HG02970 (cell line): ENCODE measurements at regions not wholly inside any gene's neighbourhood (a gene's known extent, or its start where the extent isn't known, plus 50 kb on each side); places are given as distances from the start of the nearest gene placed in this dataset.
"Not testable (repeated sequence)": the region's sequence is repeated elsewhere in the genome, so short reads cannot be mapped to it uniquely, and the experiment has no call there.

Experiments used
- ATAC-seq: cut with Tn5 transposase; IDR thresholded peaks from one replicate; pipeline ENCODE4 v1.9.1; 2021; ENCODE audit warnings: mild to moderate bottlenecking, moderate library complexity, moderate number of reproducible peaks; ENCODE audit not compliant: unreplicated experiment, low FRiP score

- ATAC-seq: no peak
Measured at GRCh38 chr20:17873410-17874270, 95.0 kb downstream of the SNX5 start.

DNA sequence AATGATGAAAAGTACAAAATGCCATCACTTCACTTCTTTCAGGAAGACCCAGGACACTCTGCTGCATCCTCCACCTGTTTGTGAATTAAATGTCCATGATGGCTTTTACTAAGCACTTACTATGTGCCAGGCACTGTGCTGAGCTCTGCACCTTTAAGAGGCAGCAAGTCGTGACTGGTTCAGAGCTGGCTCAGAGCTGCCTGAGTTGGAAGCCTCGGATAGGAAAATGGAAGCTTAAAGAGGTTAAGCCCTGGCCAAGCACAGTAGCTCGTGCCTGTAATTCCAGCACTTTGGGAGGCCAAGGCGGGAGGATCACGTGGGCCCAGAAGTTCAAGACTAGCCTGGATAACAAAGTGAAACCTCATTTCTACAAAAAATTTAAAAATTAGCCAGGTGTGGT lies 95.6 kb downstream of the SNX5 start:
- no peak for ATAC-seq

DNA sequence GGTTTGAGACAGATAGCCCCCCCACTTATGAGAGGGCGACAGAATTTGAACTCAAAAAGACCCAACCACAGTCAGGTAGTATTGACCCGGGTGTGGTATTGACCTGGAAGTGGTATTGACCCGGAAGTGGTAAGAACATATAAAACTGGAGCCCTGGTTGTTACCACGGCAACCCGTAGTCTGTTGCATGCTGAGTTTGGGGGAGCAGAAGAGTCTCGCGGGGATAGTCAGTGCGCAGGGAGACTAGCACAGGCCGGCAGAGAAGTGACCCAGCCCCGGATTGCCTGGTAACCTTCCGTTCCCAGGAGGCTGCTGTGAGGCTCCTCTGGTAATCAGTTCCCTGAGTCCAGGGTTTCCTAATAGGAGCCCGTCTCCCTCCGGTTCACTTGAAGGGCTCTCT lies 96.2 kb downstream of the SNX5 start:
- no peak for ATAC-seq

DNA sequence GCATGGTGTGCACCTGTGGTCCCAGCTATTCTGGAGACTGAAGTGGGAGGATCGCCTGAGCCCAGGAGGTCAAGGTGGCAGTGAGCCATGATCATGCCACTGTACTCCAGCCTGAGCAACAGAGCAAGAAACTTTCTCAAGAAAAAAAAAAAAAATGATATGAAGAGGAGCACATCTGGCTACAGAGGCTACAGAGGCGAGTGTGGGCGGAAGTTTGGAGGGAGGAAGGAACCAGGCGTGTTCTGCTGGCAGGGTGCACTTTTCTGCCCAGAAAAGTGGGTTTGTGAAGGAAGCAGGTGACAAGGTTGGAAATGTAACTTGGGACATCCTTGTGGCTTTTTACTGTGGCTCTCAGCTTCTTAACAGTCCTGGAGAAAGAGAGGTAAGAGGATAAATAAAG lies 96.7 kb downstream of the SNX5 start:
- ATAC-seq: no peak

DNA sequence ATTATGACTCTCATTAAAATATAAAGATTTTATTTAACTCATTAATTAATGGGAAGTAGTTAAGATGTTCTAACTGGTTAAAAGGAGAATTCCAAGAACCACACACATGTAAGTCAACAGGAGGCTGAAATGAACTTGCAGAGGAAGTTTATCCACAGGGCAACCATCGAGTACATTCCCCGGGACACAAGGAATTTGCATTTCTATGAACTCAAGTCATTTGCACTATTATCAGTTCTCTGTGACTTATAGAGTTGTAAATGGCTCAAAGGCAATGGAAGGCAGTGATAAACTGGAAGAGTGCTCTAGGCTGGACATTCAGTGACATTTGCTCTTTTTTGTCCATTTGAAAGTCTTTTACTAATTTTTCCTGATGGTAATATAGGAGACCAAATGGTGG lies 97.4 kb downstream of the SNX5 start:
- no peak for ATAC-seq

DNA sequence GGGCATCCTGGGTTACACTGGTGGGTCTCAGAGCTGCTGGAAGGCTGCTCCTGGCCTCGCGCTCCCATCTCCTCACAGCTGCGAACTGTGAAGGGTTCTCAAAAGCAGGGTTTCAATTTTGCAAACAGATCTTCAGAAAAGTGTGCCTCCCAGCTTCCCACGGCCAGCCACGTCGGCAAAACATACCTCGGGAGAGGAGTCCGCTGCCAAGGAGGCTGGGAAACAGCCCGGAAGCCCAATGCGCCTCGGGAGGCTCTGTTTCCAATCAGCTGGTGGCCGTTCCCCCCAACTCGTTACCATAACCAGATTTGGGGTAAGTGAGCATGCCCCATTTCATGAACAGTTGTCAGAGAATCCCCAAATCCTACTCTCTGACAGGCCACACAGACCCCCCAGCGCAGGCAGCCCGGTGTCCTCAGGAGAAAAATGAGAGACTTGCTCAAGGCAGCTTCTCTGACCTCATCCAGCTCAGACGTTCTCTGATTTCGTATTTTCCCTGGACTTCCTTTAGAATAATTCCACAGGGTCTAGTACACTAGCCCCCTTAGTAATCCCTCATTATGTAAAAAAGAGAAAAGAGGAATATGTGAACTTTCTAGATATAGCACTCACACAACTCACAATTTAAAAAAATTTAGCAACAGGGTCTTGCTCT lies 98.4 kb downstream of the SNX5 start:
- no peak for ATAC-seq

DNA sequence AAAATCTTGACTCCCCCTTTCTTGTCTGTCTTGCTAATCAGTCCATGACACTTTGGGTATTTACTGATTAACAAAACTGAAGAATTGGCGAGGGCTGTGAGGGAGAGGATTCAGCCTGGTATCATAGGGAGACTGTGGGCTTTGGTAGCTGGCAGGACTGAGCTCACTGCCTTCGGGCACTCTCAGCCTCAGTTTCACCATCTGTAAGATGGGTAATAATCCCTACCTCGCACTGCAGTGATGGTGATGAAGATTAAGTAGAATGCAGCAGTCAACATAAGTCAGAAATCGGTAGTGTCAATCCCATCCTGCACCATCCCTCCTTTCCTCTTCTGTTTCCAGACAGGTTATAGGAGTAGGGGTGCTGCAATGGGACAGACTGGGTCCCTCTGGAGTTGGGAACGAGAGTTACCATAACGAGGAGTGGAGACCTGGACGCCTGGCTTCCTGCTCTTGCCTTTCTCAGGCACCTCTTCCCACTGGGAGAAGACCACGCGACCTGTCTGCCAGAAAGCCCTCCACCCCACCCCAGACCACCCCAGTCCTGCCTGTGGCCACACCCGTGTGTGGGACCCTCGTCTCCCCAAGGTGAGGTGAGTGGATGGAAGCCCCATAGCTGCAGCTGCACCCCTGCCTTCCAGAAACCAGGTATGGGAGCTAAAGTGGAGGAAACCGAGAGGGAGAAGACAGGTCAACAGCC lies 99.1 kb downstream of the SNX5 start:
- no peak for ATAC-seq

DNA sequence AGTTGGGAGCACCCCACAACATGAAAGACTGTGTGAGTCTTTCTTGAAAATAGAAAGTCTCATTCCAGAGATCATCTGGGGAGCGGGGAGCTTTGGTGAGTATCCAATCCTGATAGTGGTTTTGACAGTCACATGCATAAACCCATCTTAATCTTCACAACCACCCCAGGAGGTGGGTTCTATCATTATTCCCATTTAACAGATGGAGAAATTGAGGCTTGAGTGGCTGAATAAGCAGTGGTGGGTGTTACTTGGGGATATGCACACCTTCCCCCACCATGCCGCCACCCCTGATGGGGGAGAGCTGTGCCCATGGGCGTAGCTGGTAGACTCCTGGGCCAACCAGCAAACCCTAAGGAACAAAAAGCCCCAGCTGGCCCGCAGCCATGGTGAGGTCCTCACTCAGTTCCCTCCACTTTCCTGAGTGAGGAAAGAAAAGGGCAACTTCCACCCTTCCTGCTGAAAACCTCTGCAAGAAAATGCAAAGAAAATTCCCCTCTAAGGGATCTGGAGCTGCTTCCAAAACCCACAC lies 99.8 kb downstream of the SNX5 start:
- ATAC-seq: no peak

DNA sequence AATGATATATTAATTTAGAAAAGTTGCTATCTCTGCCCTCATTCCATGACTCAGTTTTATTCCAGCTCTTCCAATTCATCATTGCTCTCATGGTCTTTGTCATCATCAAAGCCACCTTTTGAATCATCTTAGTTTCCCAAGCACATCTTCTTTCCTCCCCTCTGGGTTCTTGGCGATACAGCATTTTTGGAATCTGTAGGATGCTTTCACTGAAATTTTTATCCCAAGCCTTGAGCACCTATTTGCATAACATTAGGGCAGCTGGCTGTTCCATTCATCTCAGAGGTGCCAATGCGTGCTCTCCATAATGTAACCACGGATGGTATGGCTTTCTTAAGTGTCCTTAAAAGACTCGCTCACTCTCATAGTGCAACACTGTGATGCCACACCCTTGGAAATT lies 100.4 kb downstream of the SNX5 start:
- ATAC-seq: no peak

DNA sequence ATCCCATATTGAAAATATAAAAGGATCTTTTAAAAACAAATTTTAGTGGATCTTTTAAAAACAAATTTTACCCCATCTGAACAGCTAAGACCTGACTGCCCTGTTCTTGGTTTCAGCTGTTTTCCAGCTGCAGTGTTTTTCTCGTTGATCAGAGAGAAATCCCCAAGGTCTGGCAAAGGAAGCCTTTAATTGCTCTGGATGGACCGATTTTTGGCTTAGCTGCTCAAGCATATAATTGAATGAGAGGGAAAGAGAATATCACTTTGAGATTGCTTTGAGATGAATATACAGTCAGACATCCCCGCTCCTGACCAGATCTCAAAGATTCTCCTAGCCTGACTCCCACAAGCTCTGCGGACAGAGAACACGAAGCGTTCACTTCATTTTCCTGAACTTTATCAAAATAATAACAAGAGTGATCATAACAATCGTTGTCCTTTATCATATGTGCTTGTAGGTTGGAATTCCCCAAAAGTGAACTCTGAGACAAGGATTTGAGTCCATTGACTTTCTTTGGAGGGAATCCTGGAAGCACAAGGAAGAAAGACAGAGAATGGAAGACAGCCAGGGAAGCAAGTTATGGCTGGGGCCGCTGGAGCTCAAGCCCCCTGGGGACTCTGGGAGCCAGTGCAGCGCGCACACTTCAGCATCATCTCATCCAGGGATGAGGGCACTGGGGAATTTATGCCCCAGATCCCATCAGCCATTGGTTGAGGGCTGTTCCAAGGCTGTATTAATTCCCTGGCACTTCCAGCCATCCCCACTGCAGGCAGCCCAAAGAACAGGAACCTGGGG lies 101.3 kb downstream of the SNX5 start:
- ATAC-seq: no peak

- ATAC-seq: no peak
Measured at GRCh38 chr20:17866234-17867001, 102.2 kb downstream of the SNX5 start.

GRCh38 chr20:17863577-17864292 lies 104.9 kb downstream of the SNX5 start:
- no peak for ATAC-seq

DNA sequence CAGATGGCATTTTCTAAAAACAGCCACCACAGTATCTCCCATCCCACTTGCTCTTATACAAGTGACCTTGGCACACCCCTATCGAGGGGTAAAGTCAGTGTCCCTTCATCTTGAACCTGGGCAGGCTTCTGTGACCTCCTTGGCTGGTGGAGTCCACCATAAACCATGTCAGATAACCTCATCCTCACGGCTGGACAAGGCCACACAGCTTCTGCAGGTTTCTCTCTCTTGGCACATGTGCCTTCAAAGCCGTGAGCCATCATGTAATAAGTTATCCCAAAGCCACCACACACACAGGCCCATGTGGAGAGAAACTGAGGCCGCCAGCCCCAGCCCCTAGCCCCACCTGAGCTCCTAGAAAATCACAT lies 105.4 kb downstream of the SNX5 start:
- ATAC-seq: no peak

- ATAC-seq: no peak
Measured at GRCh38 chr20:17862171-17862570, 106.4 kb downstream of the SNX5 start.

DNA sequence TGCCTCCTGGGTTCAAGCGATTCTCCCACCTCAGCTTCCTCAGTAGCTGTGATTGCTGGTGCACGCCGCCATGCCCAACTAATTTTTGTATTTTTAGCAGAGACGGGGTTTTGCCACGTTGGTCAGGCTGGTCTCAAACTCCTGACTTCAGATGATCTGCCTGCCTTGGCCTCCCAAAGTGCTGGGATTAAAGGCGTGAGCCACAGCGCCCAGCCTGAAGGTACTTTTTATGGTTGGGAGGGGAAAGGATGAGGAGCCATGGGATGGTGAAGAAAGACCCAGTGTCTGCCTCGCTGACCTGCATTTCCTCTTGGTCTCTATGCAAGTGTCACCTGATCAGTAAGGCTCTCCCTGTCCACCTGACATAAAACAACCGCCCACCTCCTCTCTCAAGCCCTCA lies 107.0 kb downstream of the SNX5 start:
- ATAC-seq: not testable (repeated sequence)

GRCh38 chr20:17860301-17861197 lies 108.0 kb downstream of the SNX5 start:
- ATAC-seq: no peak

DNA sequence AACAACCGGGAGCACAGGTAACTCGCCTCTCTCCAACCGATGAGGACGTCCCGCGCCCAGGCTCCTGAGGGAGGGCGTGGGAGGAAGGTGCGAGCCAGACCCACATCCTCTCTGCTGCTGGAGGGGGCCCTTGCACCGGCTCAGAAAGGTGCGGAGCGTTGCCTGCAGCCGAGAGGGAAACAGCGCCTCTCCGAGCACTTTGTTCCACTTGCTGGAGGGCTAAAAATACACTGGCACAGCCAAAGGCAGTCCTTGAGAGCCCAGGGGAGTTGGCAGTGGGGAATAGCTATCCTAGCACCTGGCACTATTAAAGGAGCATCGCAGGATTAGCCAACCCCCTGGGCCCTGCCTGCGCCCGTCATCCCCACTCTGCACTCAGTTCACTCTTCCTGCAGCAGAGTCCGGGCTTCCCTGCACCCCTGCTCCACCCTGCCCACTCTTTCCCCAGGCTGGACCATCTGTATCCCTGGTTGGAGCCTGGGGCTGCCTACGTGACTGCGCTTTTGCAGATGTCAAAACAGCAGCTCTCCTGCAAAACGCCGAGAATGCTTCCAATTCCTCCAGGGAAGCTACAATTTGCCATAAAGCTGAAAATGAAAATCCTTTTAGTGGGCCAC lies 108.9 kb downstream of the SNX5 start:
- no peak for ATAC-seq
